GM23248 (cell line): ENCODE measurements at regions not wholly inside any gene's neighbourhood (a gene's known extent, or its start where the extent isn't known, plus 50 kb on each side); places are given as distances from the start of the nearest gene placed in this dataset.

Source experiments
- EZH2 ChIP-seq: fragments of 200-600 bp; sonication (generic); IDR thresholded peaks from 2 replicates; pipeline ENCODE4 v1.6.1; 2018; ENCODE audit warnings: antibody characterized with exemption, mild to moderate bottlenecking; ENCODE audit not compliant: insufficient read depth, poor library complexity, severe bottlenecking
- EZH2phosphoT487 ChIP-seq: fragments of 200-600 bp; sonication (generic); IDR thresholded peaks from 2 replicates; pipeline ENCODE4 v1.6.1; 2018; ENCODE audit warnings: antibody characterized with exemption, moderate library complexity, mild to moderate bottlenecking, low read depth; ENCODE audit not compliant: insufficient read depth

DNA sequence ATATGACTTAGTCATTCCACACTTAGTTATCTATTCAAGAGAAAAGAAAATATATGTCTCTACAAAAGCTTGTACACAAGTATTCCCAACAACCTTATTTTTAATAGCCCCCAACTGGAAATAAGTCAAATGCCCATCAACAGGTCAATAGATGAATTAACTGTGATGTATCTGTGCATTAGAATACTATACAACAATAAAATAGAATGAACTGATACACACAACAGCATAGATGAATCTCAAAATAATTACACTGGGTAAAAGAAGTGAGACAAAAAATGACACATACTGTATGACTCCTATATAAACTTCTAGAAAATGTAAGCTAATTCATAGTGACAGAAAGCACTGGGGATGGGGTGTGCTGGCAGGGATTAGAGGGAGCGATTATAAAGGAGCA is 354.1 kb upstream of the DIPK2B start:
- TF ChIP-seq EZH2phosphoT487: no peak
- TF ChIP-seq EZH2: no peak
